Retinal pigment epithelial cell (primary cell): ENCODE measurements at regions not wholly inside any gene's neighbourhood (a gene's known extent, or its start where the extent isn't known, plus 50 kb on each side); places are given as distances from the start of the nearest gene placed in this dataset.

Experiments
- DNase-seq: peaks from one replicate; pipeline ENCODE4 v3.0.0-alpha.2; 2010; ENCODE audit warnings: low read depth
- H3K4me3 ChIP-seq: 2 replicates; pipeline ENCODE4 v1.5.1; 2011; ENCODE audit warnings: mild to moderate bottlenecking, low read length, control low read depth, moderate library complexity
- TF ChIP-seq, protein P1 (sequence below): conservative IDR thresholded peaks from 2 replicates; pipeline ENCODE4 v1.5.1; 2011; ENCODE audit warnings: low read depth, low read length, control low read depth, inconsistent platforms

DNA sequence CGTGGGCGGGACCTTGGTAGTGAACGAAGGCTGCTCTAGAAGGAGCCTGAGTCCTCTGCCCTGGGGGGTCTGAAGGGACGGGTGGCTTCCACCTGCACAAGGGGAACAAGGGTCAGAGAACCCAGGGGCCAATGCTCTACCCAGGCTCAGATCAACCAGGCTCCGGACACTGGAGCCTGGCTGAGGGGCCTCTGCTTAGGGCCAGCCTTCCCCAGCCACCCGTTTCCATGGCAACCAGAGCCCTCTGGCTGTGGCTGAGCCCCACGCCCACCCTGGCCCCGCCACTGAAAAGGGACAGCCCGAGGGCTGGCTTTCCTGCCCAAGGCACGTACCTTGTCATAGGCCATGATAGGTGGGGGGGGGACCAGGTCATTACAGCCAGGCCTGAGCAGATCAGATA is 724.6 kb downstream of the PTPRU start:
- no peak for DNase-seq
- no peak overlapping the region for H3K4me3 ChIP-seq
- TF ChIP-seq, protein P1, sequence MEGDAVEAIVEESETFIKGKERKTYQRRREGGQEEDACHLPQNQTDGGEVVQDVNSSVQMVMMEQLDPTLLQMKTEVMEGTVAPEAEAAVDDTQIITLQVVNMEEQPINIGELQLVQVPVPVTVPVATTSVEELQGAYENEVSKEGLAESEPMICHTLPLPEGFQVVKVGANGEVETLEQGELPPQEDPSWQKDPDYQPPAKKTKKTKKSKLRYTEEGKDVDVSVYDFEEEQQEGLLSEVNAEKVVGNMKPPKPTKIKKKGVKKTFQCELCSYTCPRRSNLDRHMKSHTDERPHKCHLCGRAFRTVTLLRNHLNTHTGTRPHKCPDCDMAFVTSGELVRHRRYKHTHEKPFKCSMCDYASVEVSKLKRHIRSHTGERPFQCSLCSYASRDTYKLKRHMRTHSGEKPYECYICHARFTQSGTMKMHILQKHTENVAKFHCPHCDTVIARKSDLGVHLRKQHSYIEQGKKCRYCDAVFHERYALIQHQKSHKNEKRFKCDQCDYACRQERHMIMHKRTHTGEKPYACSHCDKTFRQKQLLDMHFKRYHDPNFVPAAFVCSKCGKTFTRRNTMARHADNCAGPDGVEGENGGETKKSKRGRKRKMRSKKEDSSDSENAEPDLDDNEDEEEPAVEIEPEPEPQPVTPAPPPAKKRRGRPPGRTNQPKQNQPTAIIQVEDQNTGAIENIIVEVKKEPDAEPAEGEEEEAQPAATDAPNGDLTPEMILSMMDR = no peak

DNA sequence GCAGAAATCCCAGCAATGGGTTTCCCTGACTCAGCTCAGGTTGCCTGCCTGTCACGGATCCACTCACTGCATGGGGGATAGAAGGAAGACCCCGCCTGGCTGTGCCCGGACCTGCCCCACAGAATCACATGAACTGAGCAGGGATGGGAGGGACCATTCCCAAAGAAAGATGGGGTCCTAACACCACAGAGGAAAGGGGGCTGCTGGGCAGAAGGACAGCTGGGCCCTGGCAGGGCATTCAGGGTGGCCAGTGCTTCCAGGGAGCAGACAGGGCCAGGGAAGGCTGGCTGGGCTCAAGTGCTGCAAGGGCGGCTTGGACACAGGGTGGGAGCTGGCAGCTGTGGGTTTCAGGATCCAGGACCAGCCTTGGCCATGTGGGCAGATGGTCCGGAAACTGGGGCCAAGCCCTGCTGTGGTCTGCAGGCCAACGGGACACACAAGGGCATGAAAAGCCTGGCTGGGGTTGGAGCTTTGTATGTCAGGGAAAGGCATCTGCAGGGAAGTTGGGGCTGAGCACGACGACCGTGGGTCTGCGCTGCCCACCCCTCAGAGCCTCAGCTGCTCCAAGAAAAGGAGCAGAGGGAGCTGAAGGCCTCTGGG is 723.9 kb downstream of the PTPRU start:
- TF ChIP-seq, protein P1 = no peak
- no peak for DNase-seq
- H3K4me3 ChIP-seq = no peak overlapping the region

DNA sequence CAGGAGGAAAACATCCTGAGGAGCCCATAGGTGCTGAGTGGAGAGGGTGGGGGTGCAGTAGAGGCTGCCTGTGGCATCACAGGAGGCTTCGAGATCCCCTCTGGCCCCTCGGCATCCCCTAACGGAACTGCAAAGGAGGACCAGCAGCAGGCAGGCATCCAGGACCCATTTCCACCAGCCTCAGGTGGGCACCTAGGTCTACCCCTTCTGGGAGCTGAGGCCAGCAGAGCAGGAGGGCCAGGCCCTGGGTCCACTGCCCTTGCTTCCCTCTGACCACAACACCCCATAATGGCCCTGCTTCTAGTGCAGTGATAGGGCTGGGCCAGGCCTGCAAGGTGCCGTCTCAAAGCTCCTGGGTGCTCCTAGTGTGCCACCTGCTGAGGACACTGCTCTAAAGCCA is 723.0 kb downstream of the PTPRU start:
- H3K4me3 ChIP-seq = no peak overlapping the region
- TF ChIP-seq, protein P1 = no peak

DNA sequence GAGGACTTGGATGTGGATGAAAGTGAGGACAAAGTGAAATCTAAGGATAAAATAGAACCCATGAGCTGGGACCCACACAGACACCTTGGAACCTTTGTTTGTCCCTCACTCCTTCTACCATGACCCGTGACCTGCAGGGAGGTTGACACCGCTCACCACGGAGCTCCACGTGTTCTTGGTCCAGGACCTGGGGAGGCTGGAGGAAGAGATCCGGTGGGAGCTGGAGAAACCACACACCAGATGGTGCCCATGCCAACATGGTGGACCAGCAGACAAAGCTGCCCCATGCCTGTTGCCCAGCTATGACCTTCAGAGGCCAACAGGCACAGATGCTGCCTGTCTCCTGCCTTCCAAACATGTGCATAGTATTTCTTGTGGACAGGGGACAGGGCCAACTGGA is 721.9 kb downstream of the PTPRU start:
- TF ChIP-seq, protein P1 = no peak
- no peak for DNase-seq
- H3K4me3 ChIP-seq = no peak overlapping the region

More for the DNA sequence above, 723.0 kb downstream of the PTPRU start:
- DNase-seq = no peak

DNA sequence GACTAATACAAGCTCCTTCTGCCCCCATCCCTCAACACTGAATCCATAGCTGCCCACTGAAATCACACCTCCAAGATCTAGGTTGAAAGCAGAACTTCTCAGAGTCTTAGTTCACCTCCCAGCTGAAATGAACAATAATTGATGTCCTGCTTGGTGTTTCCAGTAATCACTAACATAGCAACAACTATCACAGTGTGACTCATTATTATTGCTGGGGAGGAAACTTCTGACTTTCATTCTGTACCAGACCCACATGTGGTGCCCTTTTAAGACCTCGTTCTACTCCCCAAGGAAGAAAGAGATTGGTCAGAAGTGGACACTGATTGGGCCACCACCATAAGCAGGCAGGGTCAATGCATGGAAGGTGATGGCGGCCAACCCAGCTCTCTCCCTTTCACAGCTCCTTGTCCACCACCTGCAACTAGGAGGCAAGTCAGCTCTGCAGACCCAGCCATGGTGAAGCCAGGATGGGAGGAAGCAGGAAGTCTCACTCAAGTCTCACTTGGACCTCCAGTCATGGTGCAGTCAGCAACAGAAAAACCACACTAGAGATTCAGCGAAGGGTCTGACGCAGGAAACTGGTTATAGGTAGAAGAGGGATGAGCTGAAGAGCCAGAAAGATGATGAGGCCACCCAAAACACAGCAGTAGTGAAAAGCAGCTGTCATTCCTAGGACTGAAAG is 720.2 kb downstream of the PTPRU start:
- no peak overlapping the region for H3K4me3 ChIP-seq
- DNase-seq = no peak
- TF ChIP-seq, protein P1 = no peak

DNA sequence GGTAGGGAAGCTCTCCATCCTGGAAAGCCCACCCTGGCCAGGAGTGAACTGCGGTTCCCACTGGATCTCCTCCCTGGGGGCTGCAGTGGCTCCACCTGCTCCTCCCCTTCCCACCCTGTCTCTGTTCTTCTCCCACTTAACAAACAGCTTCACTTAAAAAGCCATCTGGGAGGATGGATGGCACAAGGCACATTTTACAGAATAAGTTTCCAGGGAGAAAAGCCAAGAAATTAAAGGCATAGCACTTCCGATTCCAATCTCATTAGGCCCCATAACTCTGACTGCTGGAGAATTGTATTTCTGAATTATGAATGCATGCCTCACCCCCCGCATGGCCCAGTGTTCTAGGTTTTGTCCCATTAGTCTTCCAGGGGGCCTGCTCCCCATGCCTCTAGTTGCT is 718.3 kb downstream of the PTPRU start:
- TF ChIP-seq, protein P1 = no peak
- no peak for DNase-seq
- no peak overlapping the region for H3K4me3 ChIP-seq

DNA sequence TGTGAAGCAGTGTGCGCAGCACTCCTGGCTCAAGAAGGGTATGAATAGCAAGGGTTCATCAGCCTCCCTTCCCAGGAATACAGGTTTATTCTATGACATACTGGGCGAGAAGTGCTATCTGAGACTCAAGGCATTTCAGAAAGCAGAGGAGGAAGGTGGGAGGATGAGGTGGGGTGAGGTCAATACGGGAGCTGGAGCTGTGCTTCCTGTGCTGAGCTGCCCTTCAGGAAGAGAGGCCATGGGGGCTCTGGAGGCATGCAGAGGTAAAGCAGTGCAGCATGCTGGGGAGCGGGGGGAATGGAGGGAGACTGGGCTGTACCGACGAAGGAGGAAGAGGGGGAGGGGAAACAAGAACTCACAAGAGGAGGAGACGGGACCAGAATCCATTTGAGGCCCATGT is 717.6 kb downstream of the PTPRU start:
- no peak overlapping the region for H3K4me3 ChIP-seq
- TF ChIP-seq, protein P1 = no peak
- DNase-seq = no peak
